ENCODE measurements at regions not wholly inside any gene's neighbourhood (a gene's known extent, or its start where the extent isn't known, plus 50 kb on each side); places are given as distances from the start of the nearest gene placed in this dataset.
"Not testable (repeated sequence)": the region's sequence is repeated elsewhere in the genome, so short reads cannot be mapped to it uniquely, and the experiment has no call there.

- not testable (repeated sequence) for DNase-seq (ENCODE audit: low read depth in 2 of 2)
Measured at GRCh38 chr12:68547318-68547717, 63.4 kb upstream of the RAP1B start.

GRCh38 chr12:68552605-68553195, 58.0 kb upstream of the RAP1B start:
- not testable (repeated sequence) for DNase-seq (ENCODE audit: low read depth in 2 of 2)

- no peak for DNase-seq (ENCODE audit: low read depth in 2 of 2)
Measured at GRCh38 chr12:68557011-68557730, 53.5 kb upstream of the RAP1B start.

- DNase-seq (ENCODE audit: low read depth in 2 of 2): no peak
Measured at GRCh38 chr12:68559246-68559645, 51.5 kb upstream of the RAP1B start.

GRCh38 chr12:68559984-68560850, 50.5 kb upstream of the RAP1B start:
- DNase-seq (ENCODE audit: low read depth in 2 of 2): no peak

GRCh38 chr12:68560851-68561422, 49.8 kb upstream of the RAP1B start:
- no peak for DNase-seq (ENCODE audit: low read depth in 2 of 2)
